MCF 10A (cell line): ENCODE measurements at regions not wholly inside any gene's neighbourhood (a gene's known extent, or its start where the extent isn't known, plus 50 kb on each side); places are given as distances from the start of the nearest gene placed in this dataset.
"Not testable (repeated sequence)": the region's sequence is repeated elsewhere in the genome, so short reads cannot be mapped to it uniquely, and the experiment has no call there.

Experiments used
- BruUV-seq: library from RNA; stranded (reverse); fragments of 400-500 nt; replicated peaks from 2 replicates; lab custom pipeline; 2021; lab: Mats Ljungman, UMichigan
- CTCF ChIA-PET: fragments of 300-600 bp; sonication (Branson Sonifier 250); formaldehyde crosslinking; extraction: SDS; loops from one replicate; lab custom pipeline; 2021; ENCODE audit warnings: antibody characterized with exemption, inconsistent platforms; lab: Yijun Ruan, JAX
- POLR2A ChIA-PET: fragments of 300-600, 350-650 bp; sonication (Branson Sonifier 250); formaldehyde crosslinking; extraction: SDS; loops from one replicate; lab custom pipeline; 2020; ENCODE audit warnings: antibody characterized with exemption, inconsistent platforms; lab: Yijun Ruan, JAX
- DNase-seq: peaks from one replicate; pipeline ENCODE4 v3.0.0-alpha.2; 2018; ENCODE audit not compliant: unreplicated experiment
- H3K27ac Mint-ChIP-seq: one replicate; pipeline ENCODE4 v1.8.0; 2022; ENCODE audit warnings: mild to moderate bottlenecking, low read depth, mixed read lengths; ENCODE audit not compliant: unreplicated experiment
- H3K27me3 Mint-ChIP-seq: one replicate; pipeline ENCODE4 v1.8.0; 2022; ENCODE audit warnings: mixed read lengths; ENCODE audit not compliant: insufficient read depth, unreplicated experiment
- H3K36me3 Mint-ChIP-seq: one replicate; pipeline ENCODE4 v1.8.0; 2022; ENCODE audit warnings: mild to moderate bottlenecking, moderate library complexity, mixed read lengths; ENCODE audit not compliant: insufficient read depth, unreplicated experiment
- H3K4me1 Mint-ChIP-seq: one replicate; pipeline ENCODE4 v1.8.0; 2022; ENCODE audit warnings: mixed read lengths; ENCODE audit not compliant: insufficient read depth, unreplicated experiment
- H3K4me3 Mint-ChIP-seq: one replicate; pipeline ENCODE4 v1.8.0; 2022; ENCODE audit warnings: mild to moderate bottlenecking, moderate library complexity, mixed read lengths; ENCODE audit not compliant: unreplicated experiment
- H3K9me3 Mint-ChIP-seq: one replicate; pipeline ENCODE4 v1.8.0; 2022; ENCODE audit warnings: mixed read lengths; ENCODE audit not compliant: unreplicated experiment
- CTCF ChIP-seq: fragments of 200-600 bp; IDR thresholded peaks from one replicate; pipeline ENCODE4 v1.8.0; 2022; ENCODE audit warnings: antibody characterized with exemption, mild to moderate bottlenecking; ENCODE audit not compliant: unreplicated experiment
- intact Hi-C: fragments of 100-400 bp; cut with micrococcal nuclease; formaldehyde crosslinking; loops from 2 replicates; pipeline ENCODE4 v1.14.1; 2022

- TF ChIP-seq CTCF, result no peak
- POLR2A ChIA-PET, result interaction anchor here (1.2 kb wide), 1 partner anchor 11 kb away, joined by 7 read pairs; no protein-coding TSS in a partner anchor
- peaks cover 26% of the 10 kb centered on the region for H3K9me3 Mint-ChIP-seq
- intact Hi-C loops, result no loop called here
- no peak overlapping the region for H3K27ac Mint-ChIP-seq
- no peaks in the 10 kb centered on the region for H3K4me1 Mint-ChIP-seq
- no peaks in the 10 kb centered on the region for H3K27me3 Mint-ChIP-seq
- no TSS peak for BruUV-seq
- DNase-seq, result no peak
- H3K36me3 Mint-ChIP-seq, result no peaks in the 10 kb centered on the region
- CTCF ChIA-PET, result no interaction called here
- no peak overlapping the region for H3K4me3 Mint-ChIP-seq
Measured at GRCh38 chr10:118971876-118972275, 57.6 kb upstream of the NANOS1 start.

GRCh38 chr10:118973744-118974143 is 55.8 kb upstream of the NANOS1 start:
- H3K4me1 Mint-ChIP-seq, result no peaks in the 10 kb centered on the region
- POLR2A ChIA-PET, result interaction anchor here (0.6 kb wide), 1 partner anchor 175 kb away, joined by 3 read pairs; no protein-coding TSS in a partner anchor
- no peak overlapping the region for H3K4me3 Mint-ChIP-seq
- H3K36me3 Mint-ChIP-seq, result no peaks in the 10 kb centered on the region
- TF ChIP-seq CTCF, result no peak
- H3K27ac Mint-ChIP-seq, result no peak overlapping the region
- CTCF ChIA-PET, result interaction anchor here (0.7 kb wide), 1 partner anchor 1039 kb away, joined by 3 read pairs; no protein-coding TSS in a partner anchor
- no peak for DNase-seq
- H3K27me3 Mint-ChIP-seq, result no peaks in the 10 kb centered on the region
- peaks cover 26% of the 10 kb centered on the region for H3K9me3 Mint-ChIP-seq
- intact Hi-C loops, result no loop called here
- no TSS peak for BruUV-seq

GRCh38 chr10:118974951-118975350 is 54.6 kb upstream of the NANOS1 start:
- no TSS peak for BruUV-seq
- H3K27me3 Mint-ChIP-seq, result no peaks in the 10 kb centered on the region
- ChIA-PET POLR2A (no interaction called here), CTCF (no interaction called here)
- DNase-seq, result no peak
- no peaks in the 10 kb centered on the region for H3K36me3 Mint-ChIP-seq
- no peaks in the 10 kb centered on the region for H3K4me1 Mint-ChIP-seq
- H3K27ac Mint-ChIP-seq, result no peak overlapping the region
- intact Hi-C loops, result no loop called here
- no peak overlapping the region for H3K4me3 Mint-ChIP-seq
- peaks cover 26% of the 10 kb centered on the region for H3K9me3 Mint-ChIP-seq
- TF ChIP-seq CTCF, result no peak

- H3K4me3 Mint-ChIP-seq, CTCF ChIA-PET, intact Hi-C loops, H3K27me3 Mint-ChIP-seq, H3K27ac Mint-ChIP-seq, H3K4me1 Mint-ChIP-seq, POLR2A ChIA-PET, DNase-seq, H3K36me3 Mint-ChIP-seq, BruUV-seq: not testable (repeated sequence)
- H3K9me3 Mint-ChIP-seq, result peaks cover 26% of the 10 kb centered on the region
Measured at GRCh38 chr10:118976219-118976618, 53.3 kb upstream of the NANOS1 start.
